ENCODE measurements at regions not wholly inside any gene's neighbourhood (a gene's known extent, or its start where the extent isn't known, plus 50 kb on each side); places are given as distances from the start of the nearest gene placed in this dataset.

DNA sequence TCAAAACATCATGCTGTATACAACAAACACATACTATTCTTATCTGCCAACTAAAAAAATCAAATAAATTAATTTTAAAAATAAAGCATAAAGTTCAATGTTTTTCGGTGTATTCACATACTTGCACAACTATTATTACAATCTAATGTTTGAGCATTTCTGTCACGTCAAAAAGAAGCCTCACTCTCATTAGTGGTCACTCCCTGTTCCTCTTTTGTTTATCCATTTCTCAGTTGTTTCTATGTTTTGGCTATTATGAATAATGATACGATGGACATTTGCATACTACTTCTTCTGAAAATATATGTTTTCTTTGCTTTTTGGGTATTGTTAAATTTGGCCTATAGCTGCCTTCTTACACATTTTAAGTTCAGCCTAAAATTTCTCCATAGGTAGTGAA lies 773.0 kb upstream of the HS6ST1 start:
- POLR2A ChIA-PET: no interaction called here
- no peak for DNase-seq
- H3K36me3 ChIP-seq (replicated peaks in 1 of 2; ENCODE audit: control insufficient read depth in 1 of 2, insufficient read depth in 2 of 2, low read length in 1 of 2): no peaks in the 10 kb centered on the region
- no peak overlapping the region for H3K4me2 ChIP-seq
- no peak overlapping the region for H2AFZ ChIP-seq (ENCODE audit: low read depth)
- 23% methylated on average over 3 of the region's 3 CpGs for WGBS (ENCODE audit: low lambda C conversion rate)
- H3K79me2 ChIP-seq (ENCODE audit: insufficient read depth): no peaks in the 10 kb centered on the region
- CTCF ChIA-PET: interaction anchor here (0.8 kb wide), 1 partner anchor 10 kb away, joined by 3 read pairs; no protein-coding TSS in a partner anchor
- no peaks in the 10 kb centered on the region; the same call in 1 of the 2 replicates for H3K9me2 ChIP-seq
- no peak overlapping the region for H3K4me3 ChIP-seq (ENCODE audit: low read depth in 2 of 2, low read length in 1 of 2)
- no peak for TF ChIP-seq EP300 (IDR thresholded peaks at IDR 0.05; ENCODE audit: borderline replicate concordance in 1 of 2, low read depth in 1 of 2, low read length in 1 of 2)
- TF ChIP-seq JUND (IDR thresholded peaks at IDR 0.05): no peak
- no peak for TF ChIP-seq GABPA (IDR thresholded peaks at IDR 0.05; ENCODE audit: low read depth)
- TF ChIP-seq, protein P1, sequence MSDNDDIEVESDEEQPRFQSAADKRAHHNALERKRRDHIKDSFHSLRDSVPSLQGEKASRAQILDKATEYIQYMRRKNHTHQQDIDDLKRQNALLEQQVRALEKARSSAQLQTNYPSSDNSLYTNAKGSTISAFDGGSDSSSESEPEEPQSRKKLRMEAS (IDR thresholded peaks at IDR 0.05; ENCODE audit: low read depth): no peak
- TF ChIP-seq EZH2phosphoT487 (IDR thresholded peaks at IDR 0.05; ENCODE audit: borderline replicate concordance, low read depth): no peak
- no peak overlapping the region for H3K9ac ChIP-seq
- H3K9me3 ChIP-seq: 0 out of 2 replicates have a peak, but pooled peaks cover 7% of the 10 kb centered on the region
- no peaks in the 10 kb centered on the region for H3F3A ChIP-seq (replicated peaks; ENCODE audit: insufficient read depth)
- no peaks in the 10 kb centered on the region for H3K27me3 ChIP-seq (ENCODE audit: insufficient read depth)
- H3K4me1 ChIP-seq (ENCODE audit: control insufficient read depth in 1 of 2, insufficient read depth in 2 of 2, low read depth in 1 of 2, low read length in 1 of 2): no peaks in the 10 kb centered on the region
- H4K20me1 ChIP-seq (ENCODE audit: insufficient read depth): no peaks in the 10 kb centered on the region
- H3K27ac ChIP-seq (ENCODE audit: low read depth in 2 of 2, low read length in 1 of 2): no peak overlapping the region

DNA sequence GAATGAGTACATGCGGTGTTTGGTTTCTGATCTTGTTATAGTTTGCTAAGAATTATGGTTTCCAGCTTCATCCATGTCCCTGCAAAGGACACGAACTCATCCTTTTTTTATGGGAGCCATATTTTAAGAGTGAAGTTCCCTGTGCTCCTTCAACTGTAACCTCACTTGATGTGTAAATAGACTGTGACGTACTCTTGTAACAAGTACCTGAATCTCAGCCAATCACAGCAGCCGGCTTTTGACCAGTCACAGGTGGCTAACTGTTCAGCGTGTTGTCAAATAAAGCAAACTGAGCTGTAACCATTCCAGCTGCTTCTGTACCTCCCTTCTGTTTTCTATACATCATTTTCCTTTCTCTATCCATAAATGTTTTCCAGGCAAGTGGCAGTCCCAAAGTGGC lies 774.3 kb upstream of the HS6ST1 start:
- Histone ChIP-seq H3K4me3 (ENCODE audit: low read depth in 2 of 2, low read length in 1 of 2) (no peak overlapping the region), H3K27me3 (ENCODE audit: insufficient read depth) (no peaks in the 10 kb centered on the region), H3K4me2 (no peak overlapping the region), H3K9me3 (0 out of 2 replicates have a peak, but pooled peaks cover 7% of the 10 kb centered on the region), H3K9me2 (no peaks in the 10 kb centered on the region; the same call in 1 of the 2 replicates), H4K20me1 (ENCODE audit: insufficient read depth) (no peaks in the 10 kb centered on the region), H3K36me3 (replicated peaks in 1 of 2; ENCODE audit: control insufficient read depth in 1 of 2, insufficient read depth in 2 of 2, low read length in 1 of 2) (no peaks in the 10 kb centered on the region), H3K27ac (ENCODE audit: low read depth in 2 of 2, low read length in 1 of 2) (no peak overlapping the region), H2AFZ (ENCODE audit: low read depth) (no peak overlapping the region), H3K9ac (no peak overlapping the region), H3K4me1 (ENCODE audit: control insufficient read depth in 1 of 2, insufficient read depth in 2 of 2, low read depth in 1 of 2, low read length in 1 of 2) (no peaks in the 10 kb centered on the region), H3F3A (replicated peaks; ENCODE audit: insufficient read depth) (no peaks in the 10 kb centered on the region), H3K79me2 (ENCODE audit: insufficient read depth) (no peaks in the 10 kb centered on the region)
- CTCF ChIA-PET: no interaction called here
- 42% methylated on average over 5 of the region's 5 CpGs for WGBS (ENCODE audit: low lambda C conversion rate)
- TF ChIP-seq TCF12 (IDR thresholded peaks at IDR 0.05) (no peak), CHD2 (IDR thresholded peaks at IDR 0.05; ENCODE audit: low read length, partially characterized antibody) (no peak), POLR2AphosphoS5 (IDR thresholded peaks at IDR 0.05; ENCODE audit: low read depth, low read length) (no peak), JUND (IDR thresholded peaks at IDR 0.05) (no peak)
- POLR2A ChIA-PET: no interaction called here
- DNase-seq: no peak

DNA sequence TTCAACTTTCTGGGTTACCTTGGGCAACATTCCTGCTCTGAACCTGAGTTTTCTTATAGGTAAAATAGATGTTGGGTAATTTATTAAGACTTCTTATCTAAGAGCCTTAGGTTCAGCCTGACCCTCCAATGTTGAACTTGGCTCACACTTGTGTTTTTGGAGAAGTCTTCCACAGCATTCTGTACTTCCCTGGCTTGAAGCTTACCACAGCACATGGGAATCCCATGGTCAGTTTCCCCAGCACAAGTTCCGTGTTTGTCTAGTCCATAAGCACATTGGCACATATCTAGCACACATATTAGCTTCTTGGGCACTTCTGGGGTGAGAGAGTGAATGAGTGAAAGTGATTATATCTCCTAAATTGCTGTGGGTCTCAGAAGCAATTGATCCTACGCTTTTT lies 782.5 kb upstream of the HS6ST1 start:
- Histone ChIP-seq H3K9ac (no peak overlapping the region), H3K27ac (ENCODE audit: low read depth in 2 of 2, low read length in 1 of 2) (no peak overlapping the region), H3F3A (replicated peaks; ENCODE audit: insufficient read depth) (no peaks in the 10 kb centered on the region), H3K9me2 (no peaks in the 10 kb centered on the region), H4K20me1 (ENCODE audit: insufficient read depth) (no peaks in the 10 kb centered on the region), H3K4me3 (ENCODE audit: low read depth in 2 of 2, low read length in 1 of 2) (no peak overlapping the region), H3K36me3 (replicated peaks in 1 of 2; ENCODE audit: control insufficient read depth in 1 of 2, insufficient read depth in 2 of 2, low read length in 1 of 2) (no peaks in the 10 kb centered on the region), H2AFZ (ENCODE audit: low read depth) (no peak overlapping the region), H3K4me2 (no peak overlapping the region), H3K9me3 (no peaks in the 10 kb centered on the region), H3K79me2 (ENCODE audit: insufficient read depth) (no peaks in the 10 kb centered on the region), H3K27me3 (ENCODE audit: insufficient read depth) (no peaks in the 10 kb centered on the region), H3K4me1 (ENCODE audit: control insufficient read depth in 1 of 2, insufficient read depth in 2 of 2, low read depth in 1 of 2, low read length in 1 of 2) (peaks cover 0 to 2% of the 10 kb centered on the region in 2 experiments; a peak in 1 of 4 replicates)
- ChIA-PET POLR2A (no interaction called here), CTCF (interaction anchor here (0.9 to 1.0 kb wide), 2 partner anchors 10 to 18 kb away, joined by 3 read pairs; no protein-coding TSS in a partner anchor)
- TF ChIP-seq EZH2phosphoT487 (IDR thresholded peaks at IDR 0.05; ENCODE audit: borderline replicate concordance, low read depth) (no peak), RFX5 (IDR thresholded peaks at IDR 0.05; ENCODE audit: low read length) (no peak), SIN3A (IDR thresholded peaks at IDR 0.05; ENCODE audit: borderline replicate concordance, low read depth, low read length) (no peak), GATA2 (CRISPR knock-in tag; IDR thresholded peaks at IDR 0.05) (no peak), TEAD4 (IDR thresholded peaks at IDR 0.05; ENCODE audit: borderline replicate concordance, insufficient read depth) (no peak), TCF12 (IDR thresholded peaks at IDR 0.05) (no peak), FOXM1 (IDR thresholded peaks at IDR 0.05; ENCODE audit: low read depth) (no peak), RXRA (IDR thresholded peaks at IDR 0.05; ENCODE audit: borderline replicate concordance, low read depth) (no peak), RCOR1 (IDR thresholded peaks at IDR 0.05; ENCODE audit: low read length) (no peak)
- TF ChIP-seq, protein P2, sequence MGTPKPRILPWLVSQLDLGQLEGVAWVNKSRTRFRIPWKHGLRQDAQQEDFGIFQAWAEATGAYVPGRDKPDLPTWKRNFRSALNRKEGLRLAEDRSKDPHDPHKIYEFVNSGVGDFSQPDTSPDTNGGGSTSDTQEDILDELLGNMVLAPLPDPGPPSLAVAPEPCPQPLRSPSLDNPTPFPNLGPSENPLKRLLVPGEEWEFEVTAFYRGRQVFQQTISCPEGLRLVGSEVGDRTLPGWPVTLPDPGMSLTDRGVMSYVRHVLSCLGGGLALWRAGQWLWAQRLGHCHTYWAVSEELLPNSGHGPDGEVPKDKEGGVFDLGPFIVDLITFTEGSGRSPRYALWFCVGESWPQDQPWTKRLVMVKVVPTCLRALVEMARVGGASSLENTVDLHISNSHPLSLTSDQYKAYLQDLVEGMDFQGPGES (IDR thresholded peaks at IDR 0.05; ENCODE audit: low read depth, low read length): no peak
- TF ChIP-seq, protein P3, sequence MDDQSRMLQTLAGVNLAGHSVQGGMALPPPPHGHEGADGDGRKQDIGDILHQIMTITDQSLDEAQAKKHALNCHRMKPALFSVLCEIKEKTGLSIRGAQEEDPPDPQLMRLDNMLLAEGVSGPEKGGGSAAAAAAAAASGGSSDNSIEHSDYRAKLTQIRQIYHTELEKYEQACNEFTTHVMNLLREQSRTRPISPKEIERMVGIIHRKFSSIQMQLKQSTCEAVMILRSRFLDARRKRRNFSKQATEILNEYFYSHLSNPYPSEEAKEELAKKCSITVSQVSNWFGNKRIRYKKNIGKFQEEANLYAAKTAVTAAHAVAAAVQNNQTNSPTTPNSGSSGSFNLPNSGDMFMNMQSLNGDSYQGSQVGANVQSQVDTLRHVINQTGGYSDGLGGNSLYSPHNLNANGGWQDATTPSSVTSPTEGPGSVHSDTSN (IDR thresholded peaks at IDR 0.05): no peak
- DNase-seq: no peak
- 7% methylated on average over 2 of the region's 2 CpGs for WGBS (ENCODE audit: low lambda C conversion rate)

Measured in SK-N-SH (cell line).